ENCODE measurements at regions not wholly inside any gene's neighbourhood (a gene's known extent, or its start where the extent isn't known, plus 50 kb on each side); places are given as distances from the start of the nearest gene placed in this dataset.
A peak's percentile ranks its signal among the peaks of the same experiment; 100 is the strongest.

- no peaks in the 10 kb centered on the region for H3K36me3 ChIP-seq
- no peaks in the 10 kb centered on the region for H3K27me3 ChIP-seq
- no peak for TF ChIP-seq CTCF (IDR thresholded peaks at IDR 0.05; ENCODE audit: low read depth, low read length)
- no peak overlapping the region for H3K27ac ChIP-seq
- H3K4me3 ChIP-seq = no peak overlapping the region
- DNase-seq (ENCODE audit: low read depth in 1 of 2, low spot score in 1 of 2) = no peak
- H3K9me3 ChIP-seq (ENCODE audit: low read depth) = no peaks in the 10 kb centered on the region
- no peaks in the 10 kb centered on the region for H3K4me1 ChIP-seq (ENCODE audit: low read depth)
These were observed 131.0 kb downstream of the PDGFRA start for GRCh38 chr4:54359919-54360650.

- no peak for TF ChIP-seq CTCF (IDR thresholded peaks at IDR 0.05; ENCODE audit: low read depth, low read length)
- no peak for DNase-seq (ENCODE audit: low read depth in 1 of 2, low spot score in 1 of 2)
- Histone ChIP-seq H3K4me1 (ENCODE audit: low read depth) (no peaks in the 10 kb centered on the region), H3K4me3 (no peak overlapping the region), H3K27me3 (no peaks in the 10 kb centered on the region), H3K36me3 (no peaks in the 10 kb centered on the region), H3K27ac (no peak overlapping the region), H3K9me3 (ENCODE audit: low read depth) (no peaks in the 10 kb centered on the region)
These were observed 133.9 kb downstream of the PDGFRA start for GRCh38 chr4:54363037-54363436.

- no peak for DNase-seq (ENCODE audit: low read depth in 1 of 2, low spot score in 1 of 2)
- Histone ChIP-seq H3K36me3 (no peaks in the 10 kb centered on the region), H3K4me1 (ENCODE audit: low read depth) (peaks cover 5% of the 10 kb centered on the region), H3K27ac (no peak overlapping the region), H3K4me3 (no peak overlapping the region), H3K9me3 (ENCODE audit: low read depth) (no peaks in the 10 kb centered on the region), H3K27me3 (no peaks in the 10 kb centered on the region)
- no peak for TF ChIP-seq CTCF (IDR thresholded peaks at IDR 0.05; ENCODE audit: low read depth, low read length)
These were observed 136.6 kb downstream of the PDGFRA start for GRCh38 chr4:54365691-54366090.

- Histone ChIP-seq H3K4me1 (ENCODE audit: low read depth) (peaks cover 5% of the 10 kb centered on the region), H3K9me3 (ENCODE audit: low read depth) (no peaks in the 10 kb centered on the region), H3K27ac (no peak overlapping the region), H3K4me3 (no peak overlapping the region), H3K27me3 (no peaks in the 10 kb centered on the region), H3K36me3 (no peaks in the 10 kb centered on the region)
- no peak for DNase-seq (ENCODE audit: low read depth in 1 of 2, low spot score in 1 of 2)
- TF ChIP-seq CTCF (IDR thresholded peaks at IDR 0.05; ENCODE audit: low read depth, low read length) = no peak
These were observed 138.0 kb downstream of the PDGFRA start for GRCh38 chr4:54367059-54367458.

GRCh38 chr4:54368281-54369265, 139.5 kb downstream of the PDGFRA start:
- Histone ChIP-seq H3K9me3 (ENCODE audit: low read depth) (no peaks in the 10 kb centered on the region), H3K4me3 (no peak overlapping the region), H3K36me3 (no peaks in the 10 kb centered on the region), H3K4me1 (ENCODE audit: low read depth) (peaks cover 5% of the 10 kb centered on the region), H3K27ac (no peak overlapping the region), H3K27me3 (no peaks in the 10 kb centered on the region)
- peak in 1 of 2 donors; percentile 14 for DNase-seq (ENCODE audit: low read depth in 1 of 2, low spot score in 1 of 2)
- TF ChIP-seq CTCF (IDR thresholded peaks at IDR 0.05; ENCODE audit: low read depth, low read length) = no peak

Data from cardiac muscle cell (in vitro differentiated cells and primary cell).